Spinal cord (tissue), 9 donors: ENCODE measurements at regions not wholly inside any gene's neighbourhood (a gene's known extent, or its start where the extent isn't known, plus 50 kb on each side); places are given as distances from the start of the nearest gene placed in this dataset.
"Not testable (repeated sequence)": the region's sequence is repeated elsewhere in the genome, so short reads cannot be mapped to it uniquely, and the experiment has no call there.

ENCODE experiments used
- DNase-seq, 6 donors: peaks; one replicate each; pipeline versions ENCODE4 v3.0.0 to v3.0.0-alpha.2; 2013 to 2015; ENCODE audit warnings: low spot score in 6 of 6, low read depth in 4 of 6
- H3K27ac ChIP-seq: one replicate; pipeline ENCODE4 v1.5.1; 2013; ENCODE audit warnings: low read depth, low read length, control low read depth
- H3K27me3 ChIP-seq: one replicate; pipeline ENCODE4 v1.6.1; 2013; ENCODE audit warnings: low read length; ENCODE audit not compliant: control insufficient read depth, insufficient read depth
- H3K36me3 ChIP-seq: one replicate; pipeline ENCODE4 v1.6.1; 2013; ENCODE audit warnings: low read length; ENCODE audit not compliant: control insufficient read depth, insufficient read depth
- H3K4me1 ChIP-seq: one replicate; pipeline ENCODE4 v1.6.1; 2013; ENCODE audit warnings: low read length; ENCODE audit not compliant: control insufficient read depth, insufficient read depth
- H3K4me3 ChIP-seq: one replicate; pipeline ENCODE4 v1.5.1; 2013; ENCODE audit warnings: low read depth, low read length, control low read depth
- H3K9me3 ChIP-seq: one replicate; pipeline ENCODE4 v1.6.1; 2013; ENCODE audit warnings: low read length; ENCODE audit not compliant: control insufficient read depth, insufficient read depth
- WGBS: methylation state at CpG from one replicate; pipeline ENCODE4 v1.1.5; 2013; ENCODE audit warnings: missing lambda C conversion rate; ENCODE audit not compliant: insufficient coverage; 5-methylcytosine and 5-hydroxymethylcytosine counted together
- donor health status: healthy.

- H3K27me3 ChIP-seq: no peaks in the 10 kb centered on the region
- no peaks in the 10 kb centered on the region for H3K9me3 ChIP-seq
- no peaks in the 10 kb centered on the region for H3K36me3 ChIP-seq
- no peak overlapping the region for H3K27ac ChIP-seq
- no peak overlapping the region for H3K4me3 ChIP-seq
- H3K4me1 ChIP-seq: no peaks in the 10 kb centered on the region
- DNase-seq: no peak
- WGBS: 81% methylated on average over 4 of the region's 4 CpGs
These were observed 697.1 kb upstream of the FAT3 start for GRCh38 chr11:91527380-91528030.

GRCh38 chr11:91513734-91514133 is 710.9 kb upstream of the FAT3 start:
- peak in 2 of 6 donors; percentile 23 to 26 for DNase-seq
- WGBS: 86% methylated on average over 1 of the region's 4 CpGs
- Histone ChIP-seq H3K27me3 (no peaks in the 10 kb centered on the region), H3K9me3 (peaks cover 1% of the 10 kb centered on the region), H3K4me3 (no peak overlapping the region), H3K4me1 (no peaks in the 10 kb centered on the region), H3K36me3 (no peaks in the 10 kb centered on the region), H3K27ac (no peak overlapping the region)

DNA sequence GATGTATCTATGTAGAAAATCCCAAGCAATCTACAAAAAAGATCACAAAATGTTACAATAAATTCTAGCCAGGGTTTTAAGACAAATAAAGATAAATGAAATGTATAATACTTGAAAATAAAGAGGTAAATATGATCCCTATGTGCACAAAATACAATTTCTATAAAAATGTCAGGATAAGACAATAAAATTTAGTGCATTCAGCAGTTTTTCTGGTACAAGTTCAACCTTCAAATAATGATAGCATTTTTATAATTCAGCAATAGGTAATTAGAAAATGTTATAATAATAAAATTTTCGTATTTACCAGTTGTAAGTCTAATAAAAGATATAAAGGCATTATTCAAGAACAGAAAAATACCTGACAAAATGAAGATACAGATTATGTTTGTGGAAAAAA is 726.8 kb upstream of the FAT3 start:
- H3K9me3 ChIP-seq: no peaks in the 10 kb centered on the region
- H3K27ac ChIP-seq: no peak overlapping the region
- no peaks in the 10 kb centered on the region for H3K4me1 ChIP-seq
- no peaks in the 10 kb centered on the region for H3K36me3 ChIP-seq
- DNase-seq: no peak
- H3K27me3 ChIP-seq: no peaks in the 10 kb centered on the region
- no CpG with 5 or more reads among the region's 1 CpG for WGBS
- no peak overlapping the region for H3K4me3 ChIP-seq

DNA sequence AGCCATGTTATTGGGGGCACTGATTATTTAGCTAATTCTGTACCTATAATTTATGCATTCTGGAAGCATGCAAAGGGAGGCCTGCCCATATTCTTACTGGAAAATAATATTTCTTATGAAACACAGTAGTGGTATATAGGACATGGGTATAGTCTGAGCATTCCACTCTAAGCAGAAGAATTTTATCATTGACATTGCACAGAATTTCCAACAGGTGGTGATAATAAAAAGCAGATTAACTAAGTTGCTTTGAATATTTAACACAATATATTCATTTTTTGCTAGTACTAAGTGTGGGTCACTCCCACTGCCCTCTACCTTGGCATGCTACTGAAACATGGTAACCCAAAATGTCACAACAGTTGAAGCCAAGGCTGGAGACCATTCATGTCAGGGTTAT is 728.8 kb upstream of the FAT3 start:
- Histone ChIP-seq H3K9me3 (no peaks in the 10 kb centered on the region), H3K36me3 (no peaks in the 10 kb centered on the region), H3K4me3 (no peak overlapping the region), H3K27ac (no peak overlapping the region), H3K4me1 (no peaks in the 10 kb centered on the region), H3K27me3 (no peaks in the 10 kb centered on the region)
- no peak for DNase-seq

GRCh38 chr11:91489989-91490388 is 734.6 kb upstream of the FAT3 start:
- H3K27me3 ChIP-seq: no peaks in the 10 kb centered on the region
- H3K27ac ChIP-seq: no peak overlapping the region
- DNase-seq: no peak
- H3K4me3 ChIP-seq: no peak overlapping the region
- H3K9me3 ChIP-seq: no peaks in the 10 kb centered on the region
- 85% methylated on average over 3 of the region's 5 CpGs for WGBS
- no peaks in the 10 kb centered on the region for H3K4me1 ChIP-seq
- H3K36me3 ChIP-seq: no peaks in the 10 kb centered on the region

- not testable (repeated sequence) for H3K36me3 ChIP-seq, H3K4me3 ChIP-seq, H3K27me3 ChIP-seq, H3K9me3 ChIP-seq, H3K27ac ChIP-seq, DNase-seq, H3K4me1 ChIP-seq
- WGBS: no CpG with 5 or more reads among the region's 1 CpG
These were observed 740.7 kb upstream of the FAT3 start for GRCh38 chr11:91483956-91484355.

- not testable (repeated sequence) for H3K27me3 ChIP-seq, H3K4me3 ChIP-seq, H3K9me3 ChIP-seq, H3K36me3 ChIP-seq, H3K27ac ChIP-seq, H3K4me1 ChIP-seq, DNase-seq
- no CpG with 5 or more reads among the region's 2 CpGs for WGBS
These were observed 742.7 kb upstream of the FAT3 start for GRCh38 chr11:91481875-91482274.

GRCh38 chr11:91470656-91471055 is 754.0 kb upstream of the FAT3 start:
- no peaks in the 10 kb centered on the region for H3K4me1 ChIP-seq
- no peaks in the 10 kb centered on the region for H3K36me3 ChIP-seq
- no peak for DNase-seq
- H3K27me3 ChIP-seq: no peaks in the 10 kb centered on the region
- 100% methylated on average over 1 of the region's 3 CpGs for WGBS
- H3K27ac ChIP-seq: no peak overlapping the region
- no peak overlapping the region for H3K4me3 ChIP-seq
- no peaks in the 10 kb centered on the region for H3K9me3 ChIP-seq

DNA sequence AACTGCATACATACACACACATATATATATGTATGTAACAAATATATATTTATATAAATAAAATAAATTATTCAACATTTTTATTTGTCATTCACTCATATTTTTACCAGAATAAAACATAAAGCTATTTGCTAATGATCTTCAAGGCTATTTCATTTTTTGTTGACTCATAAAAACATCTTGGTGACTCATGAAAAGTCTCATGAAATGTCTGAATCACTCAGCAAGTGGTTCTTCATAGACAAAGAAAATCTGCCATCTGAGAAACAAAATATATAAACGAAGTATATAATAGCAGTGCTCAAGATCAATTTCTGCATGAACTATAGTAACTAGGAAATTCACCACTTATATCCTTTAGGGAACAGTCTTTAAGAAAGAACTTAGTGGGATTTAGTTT is 764.8 kb upstream of the FAT3 start:
- no peaks in the 10 kb centered on the region for H3K9me3 ChIP-seq
- H3K27ac ChIP-seq: no peak overlapping the region
- H3K4me3 ChIP-seq: no peak overlapping the region
- H3K27me3 ChIP-seq: no peaks in the 10 kb centered on the region
- WGBS: no CpG with 5 or more reads among the region's 1 CpG
- no peak for DNase-seq
- no peaks in the 10 kb centered on the region for H3K36me3 ChIP-seq
- no peaks in the 10 kb centered on the region for H3K4me1 ChIP-seq

- no peaks in the 10 kb centered on the region for H3K4me1 ChIP-seq
- peaks cover 2% of the 10 kb centered on the region for H3K9me3 ChIP-seq
- WGBS: 94% methylated on average over 2 of the region's 4 CpGs
- no peak for DNase-seq
- no peak overlapping the region for H3K27ac ChIP-seq
- no peak overlapping the region for H3K4me3 ChIP-seq
- H3K27me3 ChIP-seq: no peaks in the 10 kb centered on the region
- no peaks in the 10 kb centered on the region for H3K36me3 ChIP-seq
These were observed 778.4 kb upstream of the FAT3 start for GRCh38 chr11:91446267-91446666.
